HepG2 (cell line): ENCODE measurements at regions not wholly inside any gene's neighbourhood (a gene's known extent, or its start where the extent isn't known, plus 50 kb on each side); places are given as distances from the start of the nearest gene placed in this dataset.

Source experiments
- AHDC1 ChIP-seq: sonication (generic); formaldehyde crosslinking; IDR thresholded peaks from 2 replicates; pipeline ENCODE4 v1.5.1; 2020; ENCODE audit warnings: mild to moderate bottlenecking, missing genetic modification reagents, borderline replicate concordance
- SNAPC4 ChIP-seq: sonication (generic); formaldehyde crosslinking; IDR thresholded peaks from 2 replicates; pipeline ENCODE4 v1.4.0; 2020; ENCODE audit warnings: mild to moderate bottlenecking, missing genetic modification reagents
- STAT6 ChIP-seq: sonication (generic); formaldehyde crosslinking; IDR thresholded peaks from 2 replicates; pipeline ENCODE4 v1.4.0; 2020; ENCODE audit warnings: missing genetic modification reagents, mild to moderate bottlenecking, borderline replicate concordance
- ZNF280B ChIP-seq: sonication (generic); formaldehyde crosslinking; IDR thresholded peaks from 2 replicates; pipeline ENCODE4 v1.5.0; 2020; ENCODE audit warnings: missing genetic modification reagents, mild to moderate bottlenecking, borderline replicate concordance
- ZNF770 ChIP-seq: sonication (generic); formaldehyde crosslinking; IDR thresholded peaks from 2 replicates; pipeline ENCODE4 v1.5.0; 2020; ENCODE audit warnings: mild to moderate bottlenecking, missing genetic modification reagents
- ZNF790 ChIP-seq: sonication (generic); formaldehyde crosslinking; IDR thresholded peaks from 2 replicates; pipeline ENCODE4 v1.8.0; 2022; ENCODE audit warnings: missing genetic modification reagents, mild to moderate bottlenecking, borderline replicate concordance

- TF ChIP-seq AHDC1 (no peak), SNAPC4 (no peak), STAT6 (CRISPR knock-in tag) (no peak), ZNF790 (CRISPR knock-in tag) (no peak), ZNF280B (no peak), ZNF770 (CRISPR knock-in tag) (peak; percentile 59; the same call in 1 of the 2 replicates)
- TF ChIP-seq, all 625 proteins: peak for 4
Observed at GRCh38 chr16:48445782-48446533, 60.7 kb upstream of the SIAH1 start (continued).
